Ovary (tissue), 3 donors: ENCODE measurements at regions not wholly inside any gene's neighbourhood (a gene's known extent, or its start where the extent isn't known, plus 50 kb on each side); places are given as distances from the start of the nearest gene placed in this dataset.

Experiments used
- CTCF ChIP-seq, 3 donors: fragments of 450-650 bp in 2 of 3; fragments of 200-600 bp in 1 of 3; IDR thresholded peaks; one replicate each; pipeline versions ENCODE4 v1.5.1 to v1.8.0; 2016 to 2022; ENCODE audit warnings: antibody characterized with exemption in 3 of 3, mild to moderate bottlenecking in 1 of 3
- EP300 ChIP-seq: sonication (generic); formaldehyde crosslinking; IDR thresholded peaks from one replicate; pipeline ENCODE4 v1.6.1; 2017; ENCODE audit warnings: antibody characterized with exemption
- POLR2A ChIP-seq: fragments of 450-650 bp; IDR thresholded peaks from one replicate; pipeline ENCODE4 v1.6.1; 2017; ENCODE audit warnings: antibody characterized with exemption, mild to moderate bottlenecking, moderate library complexity
- donor health status: DM: no; HTN: no; CAD: no.

- TF ChIP-seq CTCF (IDR thresholded peaks at IDR 0.05) (no peak), EP300 (no peak), POLR2A (no peak)
These were observed 91.6 kb upstream of the RGMA start for GRCh38 chr15:93180656-93181055.
